Upper lobe of left lung (tissue), 6 donors: ENCODE measurements at regions not wholly inside any gene's neighbourhood (a gene's known extent, or its start where the extent isn't known, plus 50 kb on each side); places are given as distances from the start of the nearest gene placed in this dataset.

Experiments
- ATAC-seq, 2 donors: fragments of 200-7000 bp; cut with Tn5 transposase; one replicate each; pipeline ENCODE4 v1.9.1; 2022; ENCODE audit warnings: mild to moderate bottlenecking in 2 of 2, moderate library complexity in 2 of 2; ENCODE audit not compliant: low FRiP score in 2 of 2
- DNase-seq, 2 donors: peaks; one replicate each; pipeline ENCODE4 v3.0.0-alpha.2; 2019 to 2020
- H3K27ac ChIP-seq, 4 donors: fragments of 200-600 bp; sonication (generic); one replicate each; pipeline ENCODE4 v1.5.1; 2016 to 2019
- H3K27me3 ChIP-seq, 4 donors: fragments of 200-600 bp; sonication (generic); one replicate each; pipeline ENCODE4 v1.5.1; 2017 to 2019
- H3K36me3 ChIP-seq, 4 donors: fragments of 200-600 bp; sonication (generic); one replicate each; pipeline ENCODE4 v1.5.1; 2016 to 2019
- H3K4me1 ChIP-seq, 4 donors: fragments of 200-600 bp; sonication (generic); one replicate each; pipeline ENCODE4 v1.5.1; 2018 to 2019
- H3K4me3 ChIP-seq, 4 donors: fragments of 200-600 bp; sonication (generic); one replicate each; pipeline ENCODE4 v1.5.1; 2017 to 2019; ENCODE audit warnings: mild to moderate bottlenecking in 2 of 4, moderate library complexity in 1 of 4
- H3K9me3 ChIP-seq, 4 donors: fragments of 200-600 bp; sonication (generic); one replicate each; pipeline ENCODE4 v1.5.1; 2018 to 2019
- EP300 ChIP-seq, 4 donors: sonication (generic); formaldehyde crosslinking; IDR thresholded peaks; one replicate each; pipeline ENCODE4 v1.5.1; 2017; ENCODE audit warnings: antibody characterized with exemption in 4 of 4, control low read depth in 2 of 4
- POLR2A ChIP-seq, 4 donors: fragments of 450-650 bp; IDR thresholded peaks; one replicate each; pipeline ENCODE4 v1.5.1; 2016 to 2017; ENCODE audit warnings: antibody characterized with exemption in 4 of 4, mild to moderate bottlenecking in 2 of 4
- POLR2AphosphoS5 ChIP-seq, 2 donors: sonication (generic); formaldehyde crosslinking; IDR thresholded peaks; one replicate each; pipeline ENCODE4 v1.5.1; 2017; ENCODE audit warnings: antibody characterized with exemption in 2 of 2
- WGBS, 2 donors: methylation state at CpG; one replicate each; pipeline ENCODE4 v1.1.5; 2017 to 2018; 5-methylcytosine and 5-hydroxymethylcytosine counted together
- TF ChIP-seq, protein P1 (sequence below), 6 experiments: fragments of 450-650 bp in 4 of 6; fragments of 200-600 bp in 2 of 6; sonication (generic) in 2 of 6; IDR thresholded peaks; one replicate each; pipeline ENCODE4 v1.5.1; 2016 to 2019; ENCODE audit warnings: antibody characterized with exemption in 6 of 6
- donor health status: DM: no; HTN: no; CAD: no; lungs with moderate emphysema.
- donor health status: DM: no; HTN: yes; CAD: no; lungs with severe emphysema.

DNA sequence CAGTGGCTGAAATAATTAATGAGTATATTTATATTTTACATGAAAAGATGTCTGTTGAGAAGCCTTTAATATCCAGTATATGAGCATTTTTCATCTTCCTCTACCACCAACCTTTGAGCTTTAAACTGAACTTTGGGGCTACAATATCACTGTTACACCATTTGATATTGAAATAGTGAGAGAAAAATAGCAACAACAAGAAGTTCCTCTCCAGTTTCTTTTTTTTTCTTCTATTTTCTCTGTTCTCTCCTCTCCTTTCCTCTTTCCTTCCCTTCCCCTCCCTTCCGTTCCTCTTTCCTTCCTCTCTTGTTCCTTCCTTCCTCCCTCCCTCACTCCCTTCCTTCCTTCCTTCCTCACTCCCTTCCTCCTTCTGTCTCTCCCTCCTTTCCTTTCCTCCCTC lies 1591.4 kb downstream of the PLA2G4A start:
- DNase-seq (no peak), ATAC-seq (no peak)
- no peaks in the 10 kb centered on the region for H3K27me3 ChIP-seq
- TF ChIP-seq POLR2AphosphoS5 (IDR thresholded peaks at IDR 0.05) (no peak), POLR2A (IDR thresholded peaks at IDR 0.05) (no peak), EP300 (IDR thresholded peaks at IDR 0.05) (no peak)
- TF ChIP-seq, protein P1, sequence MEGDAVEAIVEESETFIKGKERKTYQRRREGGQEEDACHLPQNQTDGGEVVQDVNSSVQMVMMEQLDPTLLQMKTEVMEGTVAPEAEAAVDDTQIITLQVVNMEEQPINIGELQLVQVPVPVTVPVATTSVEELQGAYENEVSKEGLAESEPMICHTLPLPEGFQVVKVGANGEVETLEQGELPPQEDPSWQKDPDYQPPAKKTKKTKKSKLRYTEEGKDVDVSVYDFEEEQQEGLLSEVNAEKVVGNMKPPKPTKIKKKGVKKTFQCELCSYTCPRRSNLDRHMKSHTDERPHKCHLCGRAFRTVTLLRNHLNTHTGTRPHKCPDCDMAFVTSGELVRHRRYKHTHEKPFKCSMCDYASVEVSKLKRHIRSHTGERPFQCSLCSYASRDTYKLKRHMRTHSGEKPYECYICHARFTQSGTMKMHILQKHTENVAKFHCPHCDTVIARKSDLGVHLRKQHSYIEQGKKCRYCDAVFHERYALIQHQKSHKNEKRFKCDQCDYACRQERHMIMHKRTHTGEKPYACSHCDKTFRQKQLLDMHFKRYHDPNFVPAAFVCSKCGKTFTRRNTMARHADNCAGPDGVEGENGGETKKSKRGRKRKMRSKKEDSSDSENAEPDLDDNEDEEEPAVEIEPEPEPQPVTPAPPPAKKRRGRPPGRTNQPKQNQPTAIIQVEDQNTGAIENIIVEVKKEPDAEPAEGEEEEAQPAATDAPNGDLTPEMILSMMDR (IDR thresholded peaks at IDR 0.05): no peak
- H3K36me3 ChIP-seq: no peaks in the 10 kb centered on the region
- WGBS, 2 donors: 55 to 74% methylated on average over 1 of the region's 1 CpG
- no peak overlapping the region for H3K4me3 ChIP-seq
- no peaks in the 10 kb centered on the region for H3K4me1 ChIP-seq
- no peaks in the 10 kb centered on the region for H3K9me3 ChIP-seq
- no peak overlapping the region for H3K27ac ChIP-seq

DNA sequence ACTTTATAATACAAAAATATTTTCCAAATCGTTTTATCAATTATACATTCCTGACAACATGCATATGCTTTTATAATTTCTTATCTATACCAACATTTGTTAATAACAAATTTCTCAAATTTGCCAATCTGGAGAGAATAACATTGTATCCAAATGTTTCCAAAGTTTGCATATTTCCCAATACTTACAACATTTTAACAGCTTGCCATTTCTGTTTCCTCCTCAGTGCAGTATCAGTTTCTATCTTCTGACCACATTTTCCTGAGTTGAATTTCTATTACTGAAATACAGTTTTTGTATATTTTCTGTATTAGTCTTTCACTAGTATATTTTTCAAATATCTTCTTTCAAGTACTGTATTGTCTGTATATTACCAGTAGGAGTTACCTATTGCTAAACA lies 1594.3 kb downstream of the PLA2G4A start:
- no peak for ATAC-seq
- Histone ChIP-seq H3K9me3 (no peaks in the 10 kb centered on the region), H3K27me3 (no peaks in the 10 kb centered on the region), H3K27ac (no peak overlapping the region), H3K4me3 (no peak overlapping the region), H3K4me1 (no peaks in the 10 kb centered on the region), H3K36me3 (no peaks in the 10 kb centered on the region)
- TF ChIP-seq POLR2A (IDR thresholded peaks at IDR 0.05) (no peak), EP300 (IDR thresholded peaks at IDR 0.05) (no peak)
- 47 to 58% methylated on average over 1 of the region's 1 CpG for WGBS, 2 donors
- DNase-seq: no peak

DNA sequence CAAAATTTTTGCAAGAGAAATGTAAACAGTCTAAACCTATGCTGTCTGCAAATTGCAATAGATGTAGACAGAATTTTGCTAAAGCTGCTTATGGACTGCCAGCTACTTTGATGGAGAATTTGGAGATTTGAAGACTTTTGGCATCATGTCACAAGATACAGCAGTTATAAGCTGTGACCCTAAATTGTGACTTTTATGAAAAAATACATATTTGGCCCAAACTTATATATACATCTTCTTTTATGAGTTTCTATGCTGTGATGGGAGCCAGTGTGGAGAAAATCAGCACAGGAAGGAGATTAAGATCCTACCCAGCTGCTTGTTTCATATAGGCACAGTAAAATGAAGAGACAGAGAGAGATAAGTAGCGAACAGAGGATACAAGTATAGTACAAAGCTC lies 1595.4 kb downstream of the PLA2G4A start:
- H3K36me3 ChIP-seq: no peaks in the 10 kb centered on the region
- no peak overlapping the region for H3K4me3 ChIP-seq
- 75 to 79% methylated on average over 1 of the region's 1 CpG for WGBS, 2 donors
- H3K27ac ChIP-seq: no peak overlapping the region
- DNase-seq (no peak), ATAC-seq (no peak)
- no peaks in the 10 kb centered on the region for H3K4me1 ChIP-seq
- TF ChIP-seq, protein P1 (IDR thresholded peaks at IDR 0.05): no peak
- no peaks in the 10 kb centered on the region for H3K27me3 ChIP-seq
- no peaks in the 10 kb centered on the region for H3K9me3 ChIP-seq

DNA sequence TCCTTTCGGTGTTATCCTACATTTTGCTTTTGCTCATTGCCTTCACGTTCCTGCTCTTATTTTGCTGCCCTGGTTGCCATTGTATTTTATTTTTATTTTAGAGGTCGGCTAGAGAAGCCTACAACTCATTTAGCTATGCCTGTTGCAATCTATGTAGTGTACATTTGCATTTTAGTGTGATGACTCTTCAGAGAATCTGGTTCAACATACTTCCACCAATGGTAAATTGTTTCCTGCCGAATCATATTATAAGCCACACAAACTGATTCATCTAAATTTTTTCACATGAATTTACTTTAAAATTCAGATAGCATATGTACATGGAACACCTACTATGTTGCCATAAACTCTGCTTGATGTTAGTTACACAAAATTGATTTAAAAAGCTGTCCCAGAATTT lies 1596.9 kb downstream of the PLA2G4A start:
- H3K27ac ChIP-seq: no peak overlapping the region
- TF ChIP-seq POLR2AphosphoS5 (IDR thresholded peaks at IDR 0.05) (no peak), POLR2A (IDR thresholded peaks at IDR 0.05) (no peak), EP300 (IDR thresholded peaks at IDR 0.05) (no peak)
- WGBS, 2 donors: 76 to 79% methylated on average over 4 of the region's 4 CpGs
- DNase-seq: no peak
- H3K9me3 ChIP-seq: no peaks in the 10 kb centered on the region
- ATAC-seq: no peak
- no peaks in the 10 kb centered on the region for H3K27me3 ChIP-seq
- no peaks in the 10 kb centered on the region for H3K36me3 ChIP-seq
- no peak overlapping the region for H3K4me3 ChIP-seq
- no peaks in the 10 kb centered on the region for H3K4me1 ChIP-seq

DNA sequence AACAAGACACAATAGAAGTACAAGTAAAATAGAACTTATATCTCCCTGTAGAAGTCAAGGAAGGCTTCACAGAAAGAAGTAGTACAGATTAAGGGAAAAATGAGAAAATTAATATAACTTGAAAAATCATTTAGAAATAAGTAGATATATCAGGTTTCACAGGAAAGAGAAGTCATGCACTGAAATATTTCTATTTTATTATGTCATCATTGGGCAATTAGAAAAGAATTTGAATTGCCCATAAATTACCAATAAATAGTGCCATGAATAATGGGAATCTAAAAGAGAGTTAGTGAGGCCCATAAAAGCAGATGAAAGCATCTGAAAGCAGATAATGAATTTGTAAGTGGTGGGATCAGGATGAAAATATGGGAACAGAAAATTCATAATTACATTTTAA lies 1597.8 kb downstream of the PLA2G4A start:
- Histone ChIP-seq H3K27me3 (no peaks in the 10 kb centered on the region), H3K4me3 (no peak overlapping the region), H3K27ac (no peak overlapping the region), H3K36me3 (no peaks in the 10 kb centered on the region), H3K9me3 (no peaks in the 10 kb centered on the region), H3K4me1 (no peaks in the 10 kb centered on the region)
- ATAC-seq: no peak
- TF ChIP-seq POLR2A (IDR thresholded peaks at IDR 0.05): no peak
- TF ChIP-seq, protein P1 (IDR thresholded peaks at IDR 0.05): no peak
- no peak for TF ChIP-seq POLR2AphosphoS5 (IDR thresholded peaks at IDR 0.05)
- no peak for TF ChIP-seq EP300 (IDR thresholded peaks at IDR 0.05)
- no peak for DNase-seq

DNA sequence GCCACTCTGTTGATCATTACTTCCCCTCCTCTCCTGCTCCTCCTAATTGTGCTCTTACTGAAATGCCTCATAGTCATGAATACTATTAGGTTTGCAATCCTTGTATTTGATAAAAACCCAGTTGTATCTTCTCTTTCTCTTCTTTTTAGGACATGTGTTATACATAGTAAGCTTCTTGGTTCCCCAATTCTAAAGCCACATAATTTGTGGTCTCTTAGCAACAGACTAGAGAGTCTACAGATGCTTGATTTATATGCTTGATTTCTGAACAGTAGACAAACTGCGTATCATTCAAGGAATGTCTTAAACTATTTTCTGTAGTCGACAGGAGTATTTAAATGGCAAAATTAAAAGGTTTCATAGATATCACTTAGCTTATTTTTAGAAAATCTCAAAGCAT lies 1598.9 kb downstream of the PLA2G4A start:
- Histone ChIP-seq H3K4me3 (no peak overlapping the region), H3K36me3 (no peaks in the 10 kb centered on the region), H3K27me3 (no peaks in the 10 kb centered on the region), H3K4me1 (no peaks in the 10 kb centered on the region), H3K9me3 (no peaks in the 10 kb centered on the region), H3K27ac (no peak overlapping the region)
- WGBS, 2 donors: 49 to 54% methylated on average over 2 of the region's 2 CpGs
- ATAC-seq (no peak), DNase-seq (no peak)
- TF ChIP-seq EP300 (IDR thresholded peaks at IDR 0.05) (no peak), POLR2AphosphoS5 (IDR thresholded peaks at IDR 0.05) (no peak), POLR2A (IDR thresholded peaks at IDR 0.05) (no peak)
- TF ChIP-seq, protein P1 (IDR thresholded peaks at IDR 0.05): no peak
